ENCODE measurements at regions not wholly inside any gene's neighbourhood (a gene's known extent, or its start where the extent isn't known, plus 50 kb on each side); places are given as distances from the start of the nearest gene placed in this dataset.

DNA sequence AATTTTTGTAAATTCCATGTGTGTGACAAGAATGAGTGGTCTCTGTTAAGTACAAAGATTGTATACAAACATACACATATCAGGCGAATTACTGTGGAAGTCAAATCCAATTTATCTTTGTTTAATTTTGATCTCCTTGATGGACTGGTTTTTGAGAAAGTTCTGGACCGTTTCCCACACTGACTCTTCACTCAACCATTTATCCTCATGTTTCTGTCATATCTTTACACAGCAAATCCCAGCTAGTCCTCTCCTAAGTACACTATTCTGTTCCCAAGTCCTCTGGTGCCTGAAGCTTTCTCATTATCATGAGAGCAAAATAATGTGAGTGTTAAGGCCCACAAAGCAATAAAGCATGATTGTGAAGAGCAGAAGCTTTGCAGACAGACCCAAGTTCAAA, 189.9 kb downstream of the WNT5A start:
- TF ChIP-seq, protein P1, sequence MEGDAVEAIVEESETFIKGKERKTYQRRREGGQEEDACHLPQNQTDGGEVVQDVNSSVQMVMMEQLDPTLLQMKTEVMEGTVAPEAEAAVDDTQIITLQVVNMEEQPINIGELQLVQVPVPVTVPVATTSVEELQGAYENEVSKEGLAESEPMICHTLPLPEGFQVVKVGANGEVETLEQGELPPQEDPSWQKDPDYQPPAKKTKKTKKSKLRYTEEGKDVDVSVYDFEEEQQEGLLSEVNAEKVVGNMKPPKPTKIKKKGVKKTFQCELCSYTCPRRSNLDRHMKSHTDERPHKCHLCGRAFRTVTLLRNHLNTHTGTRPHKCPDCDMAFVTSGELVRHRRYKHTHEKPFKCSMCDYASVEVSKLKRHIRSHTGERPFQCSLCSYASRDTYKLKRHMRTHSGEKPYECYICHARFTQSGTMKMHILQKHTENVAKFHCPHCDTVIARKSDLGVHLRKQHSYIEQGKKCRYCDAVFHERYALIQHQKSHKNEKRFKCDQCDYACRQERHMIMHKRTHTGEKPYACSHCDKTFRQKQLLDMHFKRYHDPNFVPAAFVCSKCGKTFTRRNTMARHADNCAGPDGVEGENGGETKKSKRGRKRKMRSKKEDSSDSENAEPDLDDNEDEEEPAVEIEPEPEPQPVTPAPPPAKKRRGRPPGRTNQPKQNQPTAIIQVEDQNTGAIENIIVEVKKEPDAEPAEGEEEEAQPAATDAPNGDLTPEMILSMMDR (IDR thresholded peaks at IDR 0.05; ENCODE audit: low read depth, low read length, poor library complexity, severe bottlenecking) = no peak
- TF ChIP-seq EZH2phosphoT487 (IDR thresholded peaks at IDR 0.05; ENCODE audit: borderline replicate concordance, low read length) = no peak

Data from DOHH2 (cell line).